ENCODE measurements at regions not wholly inside any gene's neighbourhood (a gene's known extent, or its start where the extent isn't known, plus 50 kb on each side); places are given as distances from the start of the nearest gene placed in this dataset.
"Not testable (repeated sequence)": the region's sequence is repeated elsewhere in the genome, so short reads cannot be mapped to it uniquely, and the experiment has no call there.

DNA sequence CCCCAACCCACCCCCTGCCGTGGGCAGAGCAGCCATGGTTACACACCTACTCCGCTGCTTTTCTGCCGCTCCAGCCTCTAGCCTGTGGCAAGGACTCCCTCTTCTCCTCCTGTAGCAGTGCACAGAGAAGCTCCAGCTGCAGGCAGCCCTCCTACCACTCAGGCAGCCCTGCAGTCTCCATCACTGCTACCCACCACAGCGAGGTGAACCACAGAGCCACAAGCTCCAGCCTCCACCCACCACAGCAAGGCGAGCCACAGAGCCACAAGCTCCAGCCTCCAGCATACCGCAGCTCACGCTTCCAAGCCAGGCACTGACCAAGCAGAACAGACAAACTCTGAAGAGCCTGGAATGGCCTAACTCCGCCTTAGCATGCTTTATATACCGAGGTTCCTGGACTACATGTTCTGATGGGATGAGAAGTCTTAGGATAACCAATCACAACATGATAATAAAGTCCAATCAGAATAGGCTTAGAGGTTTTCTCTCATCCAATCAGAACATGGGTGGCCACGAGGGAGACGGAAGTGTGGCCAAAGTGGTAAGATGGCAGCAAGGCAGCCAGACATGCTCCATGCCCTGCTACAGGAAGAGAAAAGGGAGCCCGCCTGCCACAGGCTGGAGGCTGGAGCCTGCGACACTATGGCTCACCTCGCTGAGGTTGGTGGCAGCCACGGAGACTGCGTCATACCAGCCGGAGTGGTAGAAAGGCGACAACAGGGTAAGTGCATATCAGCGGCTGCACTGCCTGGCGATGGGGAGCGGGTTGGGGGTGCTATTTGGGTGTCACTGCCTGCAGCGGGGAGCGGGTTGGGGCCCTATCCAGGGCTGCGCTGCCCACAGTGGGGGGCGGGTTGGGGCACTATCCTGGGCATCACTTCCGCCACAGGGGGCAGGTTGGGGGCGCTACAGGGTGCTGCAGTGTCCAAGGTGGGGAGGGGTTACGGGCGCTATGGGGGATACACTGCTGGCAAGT is 75.8 kb upstream of the PCAT7 start:
- no peak for DNase-seq

DNA sequence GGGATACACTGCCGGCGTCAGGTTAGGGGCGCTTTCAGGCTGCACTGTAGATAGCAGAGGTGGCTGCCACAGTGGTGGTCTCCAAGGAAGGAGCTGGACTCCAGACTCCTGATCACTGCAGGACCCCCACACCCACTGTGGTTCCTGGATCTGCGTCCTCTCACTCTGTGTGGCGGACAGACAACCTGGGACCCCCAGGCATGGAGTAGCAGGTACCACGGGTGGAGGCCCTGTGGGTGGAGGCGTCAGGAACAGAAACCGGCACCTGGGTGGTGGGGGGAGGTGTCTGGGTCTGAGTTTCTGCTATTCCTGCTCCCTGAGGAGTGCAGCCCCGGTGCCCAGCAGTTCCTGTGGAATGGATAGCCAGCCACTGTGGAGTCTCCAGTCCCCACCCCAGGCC is 75.1 kb upstream of the PCAT7 start:
- DNase-seq = no peak

- DNase-seq = no peak
These were observed 74.7 kb upstream of the PCAT7 start for GRCh38 chr9:94480205-94480604.

- no peak for DNase-seq
These were observed 72.8 kb upstream of the PCAT7 start for GRCh38 chr9:94482110-94482509.

DNA sequence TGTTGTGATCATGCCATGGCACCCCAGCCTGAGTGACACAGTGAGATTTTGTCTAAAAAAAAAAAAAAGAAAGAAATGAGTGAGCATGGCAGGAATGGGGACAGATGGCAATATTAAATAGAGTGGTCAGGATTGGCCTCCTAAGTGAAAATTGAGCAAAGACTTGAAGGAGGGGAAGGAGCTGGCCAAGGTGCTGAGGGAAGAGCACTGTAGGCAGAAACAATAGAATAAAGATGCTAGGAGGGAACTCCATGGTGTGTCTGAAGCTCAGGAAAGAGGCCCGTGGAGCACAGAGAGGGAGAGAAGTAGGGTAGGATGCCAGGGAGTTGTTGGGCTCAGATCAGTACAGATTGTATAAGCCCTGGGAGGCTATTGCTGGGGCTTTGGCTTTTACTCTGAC is 64.4 kb upstream of the PCAT7 start:
- DNase-seq = no peak

DNA sequence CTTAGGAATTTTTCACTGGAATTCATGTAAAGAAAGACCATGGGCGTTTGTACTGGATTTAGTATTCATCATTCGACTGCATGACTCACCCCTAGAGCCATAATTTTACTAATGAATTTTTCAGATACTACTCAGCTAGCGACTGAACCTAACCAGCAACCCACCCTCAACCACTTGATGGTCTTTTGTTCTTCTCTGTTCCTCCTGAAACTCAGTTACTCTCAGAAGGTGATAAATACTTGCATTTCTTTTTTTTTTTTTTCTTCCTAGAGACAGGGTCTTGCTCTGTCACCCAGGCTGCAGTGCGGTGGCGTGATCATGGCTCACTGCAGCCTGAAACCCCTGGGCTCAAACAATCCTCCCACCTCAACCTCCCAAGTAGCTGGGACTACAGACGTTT is 62.8 kb upstream of the PCAT7 start:
- DNase-seq = not testable (repeated sequence)

- DNase-seq = no peak
These were observed 56.0 kb upstream of the PCAT7 start for GRCh38 chr9:94498801-94499453.

- DNase-seq = no peak
These were observed 50.5 kb upstream of the PCAT7 start for GRCh38 chr9:94504358-94504757.

Data from NCI-H2171 treated with DMSO at 0.1 percent for 48 hours (cell line).